ENCODE measurements at regions not wholly inside any gene's neighbourhood (a gene's known extent, or its start where the extent isn't known, plus 50 kb on each side); places are given as distances from the start of the nearest gene placed in this dataset.

- no peak for DNase-seq (ENCODE audit: low read depth in 1 of 2, low spot score in 1 of 2)
Observed at GRCh38 chr1:221099747-221100595, 220.7 kb downstream of the HLX start.

- no peak for DNase-seq (ENCODE audit: low read depth in 1 of 2, low spot score in 1 of 2)
Observed at GRCh38 chr1:221100611-221101010, 221.4 kb downstream of the HLX start.

- DNase-seq (ENCODE audit: low read depth in 1 of 2, low spot score in 1 of 2), result no peak
Observed at GRCh38 chr1:221101807-221102605, 222.8 kb downstream of the HLX start.

DNA sequence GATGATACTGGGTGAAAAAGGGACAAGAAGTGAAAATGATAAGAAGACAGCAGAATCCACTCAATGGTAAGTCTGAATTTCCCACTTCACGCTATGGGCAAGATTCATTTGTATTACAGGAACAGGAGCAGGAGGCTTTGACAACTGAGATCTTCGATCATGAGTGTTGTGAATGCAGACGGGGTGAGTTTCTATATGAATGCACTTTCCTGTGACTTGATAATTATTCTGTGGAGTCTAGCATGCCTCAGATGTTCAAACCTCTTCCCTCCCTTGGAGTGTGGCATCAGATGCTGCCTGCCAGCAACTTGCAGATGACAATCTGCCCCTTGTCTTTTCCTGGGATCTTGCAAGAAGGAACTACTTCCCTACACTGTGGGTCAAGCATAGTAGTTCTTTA is 225.4 kb downstream of the HLX start:
- no peak for DNase-seq (ENCODE audit: low read depth in 1 of 2, low spot score in 1 of 2)

DNA sequence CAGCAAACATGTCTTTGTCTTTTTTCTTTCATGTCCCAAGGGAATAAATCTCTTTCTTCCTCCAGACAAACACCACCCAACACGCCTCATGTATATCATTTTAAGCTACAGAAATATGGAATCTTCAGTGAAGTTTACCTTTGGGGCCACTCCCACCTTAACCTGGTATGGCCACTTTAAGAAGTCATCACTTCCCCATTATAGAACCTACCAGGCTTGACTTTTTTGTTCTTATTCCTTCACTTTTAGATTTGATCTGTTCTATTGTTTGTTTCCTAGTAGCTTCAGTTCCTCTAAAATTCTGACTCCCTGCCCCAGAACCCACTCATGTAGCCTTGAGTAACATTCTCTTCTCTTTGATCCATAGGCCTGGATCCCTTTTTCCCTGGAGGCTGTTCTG is 226.3 kb downstream of the HLX start:
- no peak for DNase-seq (ENCODE audit: low read depth in 1 of 2, low spot score in 1 of 2)

- no peak for DNase-seq (ENCODE audit: low read depth in 1 of 2, low spot score in 1 of 2)
Observed at GRCh38 chr1:221106616-221107015, 227.4 kb downstream of the HLX start.

DNA sequence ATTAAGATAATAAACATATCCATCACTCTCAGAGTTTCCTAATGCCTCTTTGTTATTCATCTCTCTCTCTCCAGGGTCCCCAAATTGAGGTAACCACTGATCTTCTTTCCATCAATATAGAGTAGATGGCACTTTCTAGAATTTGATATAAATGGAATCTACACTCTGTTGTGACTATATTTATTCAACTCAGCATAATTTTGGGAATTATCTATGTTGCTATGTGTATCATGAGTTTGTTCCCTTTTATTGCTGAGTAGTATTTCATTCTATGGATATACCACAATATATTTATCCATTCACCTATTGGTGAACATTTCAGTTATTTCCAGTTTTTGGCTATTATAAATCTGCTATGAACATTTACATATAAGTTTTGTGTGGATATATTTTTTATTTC is 230.7 kb downstream of the HLX start:
- no peak for DNase-seq (ENCODE audit: low read depth in 1 of 2, low spot score in 1 of 2)

GRCh38 chr1:221117133-221117532 is 237.9 kb downstream of the HLX start:
- no peak for DNase-seq (ENCODE audit: low read depth in 1 of 2, low spot score in 1 of 2)

- DNase-seq (ENCODE audit: low read depth in 1 of 2, low spot score in 1 of 2), result no peak
Observed at GRCh38 chr1:221117548-221117951, 238.3 kb downstream of the HLX start.

GRCh38 chr1:221118176-221118937 is 239.1 kb downstream of the HLX start:
- no peak for DNase-seq (ENCODE audit: low read depth in 1 of 2, low spot score in 1 of 2)

- no peak for DNase-seq (ENCODE audit: low read depth in 1 of 2, low spot score in 1 of 2)
Observed at GRCh38 chr1:221118938-221119320, 239.7 kb downstream of the HLX start.

DNA sequence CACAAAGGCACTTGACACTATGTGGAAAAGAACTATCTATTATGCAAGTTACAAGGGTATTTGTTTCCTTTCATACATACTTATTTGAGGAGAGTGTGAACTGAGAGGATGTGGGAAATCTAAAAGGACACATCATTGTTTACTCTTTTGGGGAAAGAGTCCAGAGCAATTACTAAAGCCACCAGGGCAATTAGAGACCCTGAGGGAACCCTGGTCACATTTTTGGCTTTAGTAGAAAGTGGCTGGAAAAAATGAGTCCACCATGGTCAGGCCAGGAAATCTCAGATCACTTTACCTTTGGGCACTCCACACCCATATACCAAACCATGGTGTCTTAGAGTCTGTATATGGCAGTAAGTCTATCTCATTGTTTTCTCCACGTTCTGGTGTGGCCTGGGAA is 243.3 kb downstream of the HLX start:
- no peak for DNase-seq (ENCODE audit: low read depth in 1 of 2, low spot score in 1 of 2)

GRCh38 chr1:221125976-221126375 is 246.7 kb downstream of the HLX start:
- no peak for DNase-seq (ENCODE audit: low read depth in 1 of 2, low spot score in 1 of 2)

DNA sequence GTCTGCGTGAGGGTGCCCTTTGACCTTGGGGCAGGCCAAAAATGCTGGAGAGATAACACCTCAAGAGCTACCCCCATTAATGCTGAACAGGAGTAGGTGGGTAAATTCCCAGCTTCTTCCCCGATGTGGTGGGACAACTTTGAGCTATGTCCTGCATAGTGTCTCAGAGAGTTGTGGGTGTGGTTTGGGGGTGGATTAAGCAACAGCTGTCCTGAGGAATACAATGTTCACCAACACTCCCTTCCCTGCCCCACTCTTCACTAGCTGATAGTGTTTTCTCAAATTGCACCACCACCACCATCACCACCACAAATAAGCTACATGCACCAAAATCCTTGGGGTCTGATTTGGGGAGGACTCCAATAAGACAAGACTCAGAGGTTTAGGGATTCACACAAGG is 258.4 kb downstream of the HLX start:
- DNase-seq (ENCODE audit: low read depth in 1 of 2, low spot score in 1 of 2), result no peak

- no peak for DNase-seq (ENCODE audit: low read depth in 1 of 2, low spot score in 1 of 2)
Observed at GRCh38 chr1:221138516-221138915, 259.3 kb downstream of the HLX start.

DNA sequence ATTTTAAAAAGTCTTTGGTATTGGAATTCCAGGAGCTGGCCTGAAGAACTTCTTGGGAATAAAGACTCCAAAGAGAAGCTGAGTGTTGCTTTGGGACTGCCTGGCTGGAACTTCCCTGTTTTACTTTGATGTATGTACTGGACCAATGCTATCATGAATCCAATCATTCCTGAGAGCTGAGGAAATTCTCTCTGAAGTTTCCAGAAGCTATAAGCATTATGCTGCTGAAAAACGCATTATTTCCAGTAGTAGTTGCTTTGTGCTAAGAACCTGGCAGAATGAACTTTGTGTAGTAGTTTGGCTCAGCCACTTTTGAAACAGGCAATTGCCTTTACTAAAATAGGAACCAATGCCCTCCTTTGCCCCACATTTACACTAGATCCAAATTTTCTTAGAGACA is 260.7 kb downstream of the HLX start:
- DNase-seq (ENCODE audit: low read depth in 1 of 2, low spot score in 1 of 2), result no peak

- no peak for DNase-seq (ENCODE audit: low read depth in 1 of 2, low spot score in 1 of 2)
Observed at GRCh38 chr1:221141096-221141495, 261.9 kb downstream of the HLX start.

- no peak for DNase-seq (ENCODE audit: low read depth in 1 of 2, low spot score in 1 of 2)
Observed at GRCh38 chr1:221141606-221142285, 262.5 kb downstream of the HLX start.

- DNase-seq (ENCODE audit: low read depth in 1 of 2, low spot score in 1 of 2), result no peak
Observed at GRCh38 chr1:221148660-221149059, 269.4 kb downstream of the HLX start.

DNA sequence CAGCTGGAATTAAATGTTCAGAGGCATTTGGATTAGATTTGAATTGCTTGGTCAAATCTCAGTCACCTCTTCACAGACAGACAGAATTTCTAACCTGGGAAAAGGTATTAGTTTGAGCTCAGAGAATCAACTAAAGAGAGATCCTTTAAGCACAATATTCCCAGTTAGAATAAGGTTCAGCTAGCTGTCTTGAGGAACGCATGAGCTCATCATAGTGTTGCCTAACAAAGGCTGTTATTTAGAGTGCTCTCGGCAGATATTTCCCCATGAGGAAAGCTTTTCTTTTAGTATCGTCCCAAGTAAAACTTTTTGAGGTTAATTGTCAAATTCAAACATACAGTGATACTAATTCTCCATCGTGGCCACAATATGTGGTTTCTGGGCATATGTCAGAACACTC is 269.9 kb downstream of the HLX start:
- DNase-seq (ENCODE audit: low read depth in 1 of 2, low spot score in 1 of 2), result no peak

DNA sequence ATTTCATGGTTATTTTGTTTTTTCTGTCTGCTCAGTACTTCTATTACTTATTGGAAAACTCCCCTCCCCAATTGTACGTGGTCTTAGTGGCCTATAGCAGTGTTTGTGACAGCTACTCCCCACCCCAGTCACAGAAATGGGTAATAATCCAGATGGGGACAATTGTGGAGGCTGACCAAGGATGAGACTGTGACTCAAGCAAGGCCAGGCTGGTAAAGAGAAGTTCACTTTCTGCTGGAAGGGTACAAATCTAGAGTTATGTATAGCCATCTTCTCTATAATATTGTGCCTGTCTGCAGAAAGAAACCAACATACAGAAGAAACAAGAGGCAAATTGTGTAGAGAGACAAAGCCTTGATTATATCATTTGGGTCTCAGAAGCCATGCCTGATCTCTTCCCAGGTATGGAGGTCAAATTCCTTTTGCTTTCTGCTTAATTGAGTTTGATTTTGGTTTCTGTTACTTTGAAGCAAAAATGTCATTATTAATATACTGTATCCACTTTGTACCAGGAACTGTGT is 270.4 kb downstream of the HLX start:
- no peak for DNase-seq (ENCODE audit: low read depth in 1 of 2, low spot score in 1 of 2)

Data from stimulated activated CD4-positive, alpha-beta T cell treated with anti-CD3 and anti-CD28 coated beads, Interleukin-15, amount 100 ng/mL, for 1 hour (primary cell).